ENCODE measurements at regions not wholly inside any gene's neighbourhood (a gene's known extent, or its start where the extent isn't known, plus 50 kb on each side); places are given as distances from the start of the nearest gene placed in this dataset.

GRCh38 chr6:105504706-105505105 lies 101.8 kb upstream of the PREP start:
- H3K4me1 Mint-ChIP-seq = peaks cover 18% of the 10 kb centered on the region
- peaks cover 5% of the 10 kb centered on the region for H3K27me3 Mint-ChIP-seq (ENCODE audit: insufficient read depth, low read depth)
- H3K9me3 ChIP-seq (ENCODE audit: low read depth) = no peaks in the 10 kb centered on the region
- H3K79me2 ChIP-seq (ENCODE audit: low read depth) = no peaks in the 10 kb centered on the region
- no peaks in the 10 kb centered on the region for H3K9me3 Mint-ChIP-seq
- H3K27ac ChIP-seq = no peak overlapping the region
- no peak overlapping the region for H3K9ac ChIP-seq
- H3K4me1 ChIP-seq = no peaks in the 10 kb centered on the region
- no peak overlapping the region for H3K4me2 ChIP-seq
- no peaks in the 10 kb centered on the region for H3K36me3 Mint-ChIP-seq
- no peak for TF ChIP-seq EZH2phosphoT487 (IDR thresholded peaks at IDR 0.05)
- TF ChIP-seq CTCF (IDR thresholded peaks at IDR 0.05) = no peak
- TF ChIP-seq EZH2 (IDR thresholded peaks at IDR 0.05) = no peak
- no peak overlapping the region for H3K27ac Mint-ChIP-seq
- H3K4me3 Mint-ChIP-seq = no peak overlapping the region
- no peaks in the 10 kb centered on the region for H4K20me1 ChIP-seq (ENCODE audit: low read depth)
- no peak overlapping the region for H3K4me3 ChIP-seq
- no peak for DNase-seq (ENCODE audit: low spot score)
- H2AFZ ChIP-seq (replicated peaks) = no peak overlapping the region
- H3K27me3 ChIP-seq = no peaks in the 10 kb centered on the region
- H3F3A ChIP-seq (ENCODE audit: low read depth) = no peaks in the 10 kb centered on the region
- no peaks in the 10 kb centered on the region for H3K36me3 ChIP-seq

GRCh38 chr6:105503641-105504040 lies 100.8 kb upstream of the PREP start:
- Mint-ChIP-seq H3K27me3 (ENCODE audit: insufficient read depth, low read depth) (peaks cover 5% of the 10 kb centered on the region), H3K4me1 (peaks cover 18% of the 10 kb centered on the region), H3K27ac (no peak overlapping the region), H3K36me3 (no peaks in the 10 kb centered on the region), H3K9me3 (no peaks in the 10 kb centered on the region), H3K4me3 (no peak overlapping the region)
- no peak overlapping the region for H3K9ac ChIP-seq
- H3K9me3 ChIP-seq (ENCODE audit: low read depth) = no peaks in the 10 kb centered on the region
- no peaks in the 10 kb centered on the region for H3K36me3 ChIP-seq
- H4K20me1 ChIP-seq (ENCODE audit: low read depth) = no peaks in the 10 kb centered on the region
- H3F3A ChIP-seq (ENCODE audit: low read depth) = no peaks in the 10 kb centered on the region
- no peak for DNase-seq (ENCODE audit: low spot score)
- no peaks in the 10 kb centered on the region for H3K79me2 ChIP-seq (ENCODE audit: low read depth)
- H3K4me3 ChIP-seq = no peak overlapping the region
- H3K4me2 ChIP-seq = no peak overlapping the region
- TF ChIP-seq EZH2phosphoT487 (IDR thresholded peaks at IDR 0.05) (no peak), EZH2 (IDR thresholded peaks at IDR 0.05) (no peak), CTCF (IDR thresholded peaks at IDR 0.05) (no peak)
- H3K27ac ChIP-seq = no peak overlapping the region
- H3K4me1 ChIP-seq = no peaks in the 10 kb centered on the region
- H2AFZ ChIP-seq (replicated peaks) = no peak overlapping the region
- no peaks in the 10 kb centered on the region for H3K27me3 ChIP-seq

DNA sequence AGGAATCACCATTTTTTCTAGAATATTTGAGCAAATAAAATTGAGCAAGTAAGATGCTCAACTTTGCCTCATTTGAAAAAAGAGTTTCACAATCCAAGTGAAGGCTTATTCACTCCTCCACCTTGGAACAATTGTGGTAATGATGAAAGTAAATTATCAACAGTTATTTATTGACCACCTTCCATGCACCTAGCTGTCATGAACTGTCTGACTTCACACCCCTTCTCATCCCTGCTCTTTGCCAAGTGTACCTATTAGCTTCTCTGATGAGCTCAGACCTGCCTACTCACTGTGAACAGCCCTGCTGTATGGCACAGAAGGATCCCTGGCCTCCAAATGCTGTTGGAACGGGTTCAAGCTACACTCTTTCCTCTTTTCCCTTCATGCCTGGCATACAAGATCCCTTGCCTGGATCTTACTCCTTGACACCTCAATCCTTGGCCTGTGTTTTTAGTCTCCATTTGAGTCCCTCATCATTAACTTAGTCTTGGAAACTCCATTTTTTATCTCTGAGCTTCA lies 99.0 kb upstream of the PREP start:
- no peaks in the 10 kb centered on the region for H3K4me1 ChIP-seq
- H3K4me3 ChIP-seq = no peak overlapping the region
- no peak overlapping the region for H3K27ac ChIP-seq
- Mint-ChIP-seq H3K9me3 (no peaks in the 10 kb centered on the region), H3K27ac (no peak overlapping the region), H3K4me1 (peaks cover 14% of the 10 kb centered on the region), H3K36me3 (no peaks in the 10 kb centered on the region), H3K4me3 (no peak overlapping the region), H3K27me3 (ENCODE audit: insufficient read depth, low read depth) (peaks cover 5% of the 10 kb centered on the region)
- no peak for DNase-seq (ENCODE audit: low spot score)
- H2AFZ ChIP-seq (replicated peaks) = no peak overlapping the region
- no peaks in the 10 kb centered on the region for H3F3A ChIP-seq (ENCODE audit: low read depth)
- TF ChIP-seq CTCF (IDR thresholded peaks at IDR 0.05) (no peak), EZH2 (IDR thresholded peaks at IDR 0.05) (no peak), EZH2phosphoT487 (IDR thresholded peaks at IDR 0.05) (no peak)
- H3K27me3 ChIP-seq = no peaks in the 10 kb centered on the region
- no peaks in the 10 kb centered on the region for H4K20me1 ChIP-seq (ENCODE audit: low read depth)
- no peaks in the 10 kb centered on the region for H3K79me2 ChIP-seq (ENCODE audit: low read depth)
- no peaks in the 10 kb centered on the region for H3K36me3 ChIP-seq
- no peak overlapping the region for H3K9ac ChIP-seq
- H3K9me3 ChIP-seq (ENCODE audit: low read depth) = no peaks in the 10 kb centered on the region
- H3K4me2 ChIP-seq = no peak overlapping the region

Data from neural progenitor cell (in vitro differentiated cells).